Gastroesophageal sphincter (tissue), 4 donors: ENCODE measurements at regions not wholly inside any gene's neighbourhood (a gene's known extent, or its start where the extent isn't known, plus 50 kb on each side); places are given as distances from the start of the nearest gene placed in this dataset.

Source experiments
- ATAC-seq: fragments of 150-250 bp; one replicate; pipeline ENCODE4 v1.9.1; 2016; ENCODE audit warnings: mild to moderate bottlenecking, moderate library complexity
- H3K27ac ChIP-seq, 4 donors: fragments of 200-600 bp; sonication (generic) in 3 of 4; 1 replicate in 3 of 4; 2 replicates in 1 of 4; pipeline ENCODE4 v1.5.1; 2016 to 2019
- H3K27me3 ChIP-seq: fragments of 200-600 bp; sonication (generic); one replicate; pipeline ENCODE4 v1.5.1; 2019
- H3K36me3 ChIP-seq, 2 donors: fragments of 200-600 bp; sonication (generic); one replicate each; pipeline ENCODE4 v1.5.1; 2019; ENCODE audit warnings: control low read depth in 1 of 2
- H3K4me1 ChIP-seq, 3 donors: fragments of 200-600 bp; sonication (generic); 1 replicate in 2 of 3; 2 replicates in 1 of 3; pipeline ENCODE4 v1.5.1; 2016 to 2019; ENCODE audit warnings: control low read depth in 2 of 3
- H3K4me3 ChIP-seq, 2 donors: fragments of 200-600 bp; sonication (generic); one replicate each; pipeline ENCODE4 v1.5.1; 2019; ENCODE audit warnings: mild to moderate bottlenecking in 1 of 2, moderate library complexity in 1 of 2
- H3K9me3 ChIP-seq, 3 donors: fragments of 200-600 bp; sonication (generic); one replicate each; pipeline ENCODE4 v1.5.1; 2017 to 2019; ENCODE audit warnings: control low read depth in 2 of 3
- CTCF ChIP-seq, 4 experiments: fragments of 200-600 bp in 2 of 4; fragments of 450-650 bp in 2 of 4; sonication (generic) in 1 of 4; IDR thresholded peaks; one replicate each; pipeline ENCODE4 v1.5.1; 2017 to 2019; ENCODE audit warnings: antibody characterized with exemption in 4 of 4, mild to moderate bottlenecking in 2 of 4, moderate library complexity in 2 of 4
- EP300 ChIP-seq: sonication (generic); formaldehyde crosslinking; IDR thresholded peaks from one replicate; pipeline ENCODE4 v1.6.1; 2017; ENCODE audit warnings: antibody characterized with exemption, mild to moderate bottlenecking
- POLR2A ChIP-seq, 2 donors: fragments of 450-650 bp; IDR thresholded peaks; one replicate each; pipeline ENCODE4 v1.6.1; 2017; ENCODE audit warnings: antibody characterized with exemption in 2 of 2, mild to moderate bottlenecking in 2 of 2, moderate library complexity in 1 of 2
- POLR2AphosphoS5 ChIP-seq: sonication (generic); formaldehyde crosslinking; IDR thresholded peaks from one replicate; pipeline ENCODE4 v1.6.1; 2017; ENCODE audit warnings: antibody characterized with exemption
- WGBS, 2 donors: methylation state at CpG; one replicate each; pipeline ENCODE4 v1.1.5; 2018; ENCODE audit warnings: low coverage in 1 of 2; 5-methylcytosine and 5-hydroxymethylcytosine counted together

DNA sequence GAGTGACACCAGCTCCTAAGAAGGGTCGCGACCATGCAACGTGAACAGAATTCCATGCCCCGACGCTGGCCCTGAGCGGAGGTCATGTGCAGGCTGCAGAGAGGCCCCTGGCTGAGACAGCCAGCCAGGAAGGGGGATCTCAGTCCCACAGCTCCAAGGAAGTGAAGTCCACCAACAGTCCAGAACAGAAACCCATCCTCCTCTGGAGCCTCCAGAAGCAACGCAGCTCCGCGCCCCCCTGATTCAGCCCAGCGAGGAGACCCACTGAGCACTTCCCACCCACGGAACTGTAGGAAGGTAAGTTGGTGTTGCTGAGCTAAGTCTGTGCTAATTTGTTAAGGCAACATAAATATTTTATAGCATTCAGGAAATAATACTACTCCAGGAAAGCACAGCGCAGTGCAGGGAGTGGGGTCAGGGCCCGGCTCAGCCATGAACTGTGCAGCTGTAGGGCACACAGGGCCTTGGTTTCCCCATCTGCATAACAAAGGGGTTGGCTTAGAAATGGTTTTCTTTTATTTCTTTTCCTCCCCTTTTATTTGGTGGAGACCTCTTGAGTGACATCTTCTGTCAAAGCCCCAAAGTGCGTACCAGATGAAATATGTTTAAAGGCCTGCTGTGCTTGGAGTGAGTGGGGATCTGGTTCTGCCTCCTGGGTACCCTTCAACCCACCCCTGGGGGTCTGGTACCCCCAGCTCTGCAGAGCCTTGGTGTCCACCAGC, 241.1 kb upstream of the PMEPA1 start:
- Histone ChIP-seq H3K27me3 (no peaks in the 10 kb centered on the region), H3K36me3 (no peaks in the 10 kb centered on the region), H3K4me3 (no peak overlapping the region), H3K27ac (no peak overlapping the region), H3K4me1 (peaks cover 0 to 10% (median 7%) of the 10 kb centered on the region in 3 donors), H3K9me3 (no peaks in the 10 kb centered on the region)
- 72 to 100% methylated on average over 1 to 7 of the region's 14 CpGs for WGBS, 2 donors
- TF ChIP-seq POLR2A (IDR thresholded peaks at IDR 0.05) (no peak), EP300 (no peak), CTCF (IDR thresholded peaks at IDR 0.05) (no peak), POLR2AphosphoS5 (no peak)
- ATAC-seq: no peak

GRCh38 chr20:57948180-57948955, 238.6 kb upstream of the PMEPA1 start:
- H3K4me3 ChIP-seq: no peak overlapping the region
- no peak for ATAC-seq
- TF ChIP-seq POLR2AphosphoS5: no peak
- TF ChIP-seq POLR2A (IDR thresholded peaks at IDR 0.05): no peak
- no peak for TF ChIP-seq CTCF (IDR thresholded peaks at IDR 0.05)
- no peak for TF ChIP-seq EP300
- H3K36me3 ChIP-seq: no peaks in the 10 kb centered on the region
- peaks cover 0 to 10% (median 7%) of the 10 kb centered on the region in 3 donors for H3K4me1 ChIP-seq
- H3K9me3 ChIP-seq: no peaks in the 10 kb centered on the region
- H3K27ac ChIP-seq: no peak overlapping the region
- 60 to 65% methylated on average over 5 to 8 of the region's 9 CpGs for WGBS, 2 donors
- H3K27me3 ChIP-seq: no peaks in the 10 kb centered on the region

DNA sequence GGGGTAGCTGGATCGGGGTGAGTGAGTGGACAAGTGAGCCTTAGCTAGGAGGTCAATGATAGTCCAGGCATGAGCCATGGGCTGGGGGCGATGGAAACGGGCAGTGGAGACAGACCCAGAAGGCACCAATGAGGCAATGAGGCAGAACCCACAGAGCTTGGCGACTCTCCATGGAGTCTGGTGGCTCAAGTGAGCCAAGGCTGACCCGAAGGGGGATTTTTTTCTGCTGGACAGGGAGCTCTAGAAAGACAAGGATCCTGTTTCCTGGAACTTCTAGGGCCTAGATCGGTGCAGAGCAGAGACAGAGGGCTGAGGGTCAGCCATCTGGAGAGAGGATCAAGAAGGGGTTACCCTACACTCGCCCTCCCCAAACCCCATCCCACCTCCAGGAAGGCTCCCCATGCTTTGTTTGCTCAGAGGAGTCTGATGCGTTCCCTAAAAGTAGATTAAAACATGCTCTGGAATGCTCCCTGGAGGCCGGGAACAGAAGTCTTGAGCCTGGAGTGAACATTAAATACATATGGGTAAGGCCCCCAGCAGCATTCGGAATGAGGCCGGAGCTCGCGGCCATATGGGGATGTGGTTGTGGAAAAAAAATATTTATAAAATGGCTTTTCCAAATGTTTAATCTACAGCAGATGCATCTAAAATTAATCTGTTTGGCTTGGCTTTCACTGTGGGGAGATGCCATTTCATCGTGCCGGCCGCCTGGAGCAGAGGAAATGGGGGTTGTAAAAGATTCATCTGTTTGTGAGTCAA, 237.8 kb upstream of the PMEPA1 start:
- no peaks in the 10 kb centered on the region for H3K36me3 ChIP-seq
- peaks cover 0 to 10% (median 7%) of the 10 kb centered on the region in 3 donors for H3K4me1 ChIP-seq
- H3K9me3 ChIP-seq: no peaks in the 10 kb centered on the region
- TF ChIP-seq CTCF (IDR thresholded peaks at IDR 0.05) (peak in 1 of 4 experiments; percentile 14), POLR2A (IDR thresholded peaks at IDR 0.05) (no peak), EP300 (no peak), POLR2AphosphoS5 (no peak)
- ATAC-seq: no peak
- no peak overlapping the region for H3K27ac ChIP-seq
- no peaks in the 10 kb centered on the region for H3K27me3 ChIP-seq
- no peak overlapping the region for H3K4me3 ChIP-seq
- WGBS, 2 donors: 25 to 39% methylated on average over 5 to 13 of the region's 16 CpGs

GRCh38 chr20:57946559-57947315, 236.9 kb upstream of the PMEPA1 start:
- no peak for TF ChIP-seq CTCF (IDR thresholded peaks at IDR 0.05)
- no peak for TF ChIP-seq EP300
- no peak for TF ChIP-seq POLR2A (IDR thresholded peaks at IDR 0.05)
- TF ChIP-seq POLR2AphosphoS5: no peak
- 88 to 94% methylated on average over 2 to 6 of the region's 8 CpGs for WGBS, 2 donors
- no peak for ATAC-seq
- no peak overlapping the region for H3K27ac ChIP-seq
- H3K4me1 ChIP-seq: peaks cover 0 to 10% (median 7%) of the 10 kb centered on the region in 3 donors
- H3K4me3 ChIP-seq: no peak overlapping the region
- no peaks in the 10 kb centered on the region for H3K27me3 ChIP-seq
- H3K36me3 ChIP-seq: no peaks in the 10 kb centered on the region
- H3K9me3 ChIP-seq: no peaks in the 10 kb centered on the region
